ENCODE measurements at regions not wholly inside any gene's neighbourhood (a gene's known extent, or its start where the extent isn't known, plus 50 kb on each side); places are given as distances from the start of the nearest gene placed in this dataset.

GRCh38 chr10:116005301-116005700, 267.7 kb downstream of the GFRA1 start (continued):
- TF ChIP-seq PRDM15 (CRISPR knock-in tag; IDR thresholded peaks at IDR 0.05) (no peak), NFIC (IDR thresholded peaks at IDR 0.05; ENCODE audit: low read depth, low read length) (no peak), CHD1 (IDR thresholded peaks at IDR 0.05; ENCODE audit: low read depth, low read length) (no peak), BHLHE40 (IDR thresholded peaks at IDR 0.05; ENCODE audit: borderline replicate concordance in 1 of 2, low read depth in 2 of 2, low read length in 1 of 2) (no peak), NR2C2 (IDR thresholded peaks at IDR 0.05; ENCODE audit: borderline replicate concordance, control insufficient read depth, insufficient read length, low read depth) (no peak), SMAD1 (IDR thresholded peaks at IDR 0.05; ENCODE audit: low read depth, partially characterized antibody) (no peak), YBX1 (IDR thresholded peaks at IDR 0.05) (no peak), TAF1 (IDR thresholded peaks at IDR 0.05; ENCODE audit: borderline replicate concordance, low read depth, low read length) (no peak), ZNF207 (IDR thresholded peaks at IDR 0.05; ENCODE audit: borderline replicate concordance) (no peak), MXI1 (IDR thresholded peaks at IDR 0.05; ENCODE audit: low read depth, low read length) (no peak)
- TF ChIP-seq, protein P1, sequence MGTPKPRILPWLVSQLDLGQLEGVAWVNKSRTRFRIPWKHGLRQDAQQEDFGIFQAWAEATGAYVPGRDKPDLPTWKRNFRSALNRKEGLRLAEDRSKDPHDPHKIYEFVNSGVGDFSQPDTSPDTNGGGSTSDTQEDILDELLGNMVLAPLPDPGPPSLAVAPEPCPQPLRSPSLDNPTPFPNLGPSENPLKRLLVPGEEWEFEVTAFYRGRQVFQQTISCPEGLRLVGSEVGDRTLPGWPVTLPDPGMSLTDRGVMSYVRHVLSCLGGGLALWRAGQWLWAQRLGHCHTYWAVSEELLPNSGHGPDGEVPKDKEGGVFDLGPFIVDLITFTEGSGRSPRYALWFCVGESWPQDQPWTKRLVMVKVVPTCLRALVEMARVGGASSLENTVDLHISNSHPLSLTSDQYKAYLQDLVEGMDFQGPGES (IDR thresholded peaks at IDR 0.05) = no peak

Measured in GM12878 (cell line).